K562 (cell line): ENCODE measurements at regions not wholly inside any gene's neighbourhood (a gene's known extent, or its start where the extent isn't known, plus 50 kb on each side); places are given as distances from the start of the nearest gene placed in this dataset.

Source experiments
- ATAC-seq: fragments of 200-7000 bp; cut with Tn5 transposase; 3 replicates; pipeline ENCODE4 v1.9.1; 2020; ENCODE audit warnings: moderate library complexity
- BruUV-seq: library from RNA; stranded (reverse); fragments of 400-500 nt; replicated peaks from 2 replicates; lab custom pipeline; 2021; lab: Mats Ljungman, UMichigan
- CTCF ChIA-PET: fragments of 300-600 bp; formaldehyde crosslinking; extraction: SDS; loops from one replicate; lab custom pipeline; 2021; ENCODE audit warnings: low intra/inter-chr PET ratio; lab: Yijun Ruan, JAX
- POLR2A ChIA-PET: fragments of 300-600, 350-650 bp; sonication (Branson Sonifier 250); formaldehyde crosslinking; extraction: SDS; loops from one replicate; lab custom pipeline; 2021; ENCODE audit warnings: antibody characterized with exemption, inconsistent platforms; lab: Yijun Ruan, JAX
- DNase-seq, 4 experiments: peaks; one replicate each; pipeline versions ENCODE4 v3.0.0 to v3.0.0-alpha.2; 2011 to 2018; ENCODE audit warnings: low spot score in 3 of 4, mixed read lengths in 3 of 4; ENCODE audit errors: extremely low read depth in 1 of 4
- FAIRE-seq: peaks from 2 replicates; lab custom pipeline; 2011; peaks lifted over from hg19 to GRCh38; lab: Jason Lieb, UNC
- H2AFZ ChIP-seq: 2 replicates; pipeline ENCODE4 v1.6.0; 2011; ENCODE audit warnings: low read depth, low read length, control low read depth, inconsistent platforms
- H3K27ac ChIP-seq: fragments of 200-600 bp; 3 replicates; pipeline ENCODE4 v1.8.0; 2011; ENCODE audit warnings: low read depth, mild to moderate bottlenecking, control low read depth, inconsistent platforms, low read length, moderate library complexity, mixed read lengths; ENCODE audit errors: extremely low read depth
- H3K27me3 ChIP-seq, 2 experiments: fragments of 300-600 bp in 1 of 2; 2 replicates in 1 of 2; 3 replicates in 1 of 2; pipeline versions ENCODE4 v1.6.0 to v1.8.0; 2011; ENCODE audit warnings: inconsistent platforms in 2 of 2, low read length in 2 of 2, mild to moderate bottlenecking in 1 of 2, mixed read lengths in 1 of 2, moderate library complexity in 1 of 2; ENCODE audit not compliant: control insufficient read depth in 2 of 2, insufficient read depth in 2 of 2
- H3K36me3 ChIP-seq: fragments of 300-600 bp; 3 replicates; pipeline ENCODE4 v1.8.0; 2011; ENCODE audit warnings: mild to moderate bottlenecking, low read length, inconsistent platforms; ENCODE audit not compliant: control insufficient read depth, insufficient read depth
- H3K4me1 ChIP-seq, 2 experiments: fragments of 200-600 bp in 1 of 2; replicated peaks in 1 of 2; 2 replicates in 1 of 2; 3 replicates in 1 of 2; pipeline versions ENCODE4 v1.5.1 to v1.8.0; 2011; ENCODE audit warnings: inconsistent platforms in 2 of 2, low read length in 2 of 2, mild to moderate bottlenecking in 1 of 2, mixed read lengths in 1 of 2, moderate library complexity in 1 of 2; ENCODE audit not compliant: control insufficient read depth in 2 of 2, insufficient read depth in 2 of 2
- H3K4me2 ChIP-seq: 2 replicates; pipeline ENCODE4 v1.6.1; 2011; ENCODE audit warnings: low read length, control low read depth, inconsistent platforms, mixed read lengths; ENCODE audit not compliant: insufficient read depth
- H3K4me3 ChIP-seq: fragments of 200-600 bp; sonication (generic), shearing (Covaris generic); 2 replicates; pipeline ENCODE4 v1.5.1; 2016; ENCODE audit warnings: control low read depth, inconsistent platforms
- H3K79me2 ChIP-seq: fragments of 200-600 bp; 3 replicates; pipeline ENCODE4 v1.8.0; 2011; ENCODE audit warnings: low read length, inconsistent platforms; ENCODE audit not compliant: control insufficient read depth, insufficient read depth
- H3K9ac ChIP-seq, 2 experiments: 2 replicates each; pipeline versions ENCODE4 v1.6.0 to v1.6.1; 2011; ENCODE audit warnings: low read depth in 2 of 2, low read length in 2 of 2, control low read depth in 1 of 2, inconsistent platforms in 1 of 2, mild to moderate bottlenecking in 1 of 2, mixed read lengths in 1 of 2; ENCODE audit not compliant: insufficient read depth in 1 of 2
- H3K9me1 ChIP-seq: one replicate; pipeline ENCODE4 v1.6.0; 2011; ENCODE audit warnings: inconsistent platforms, mild to moderate bottlenecking, low read length, moderate library complexity; ENCODE audit not compliant: control insufficient read depth, insufficient read depth
- H3K9me3 ChIP-seq: replicated peaks from 2 replicates; pipeline ENCODE4 v1.5.1; 2011; ENCODE audit warnings: low read depth, low read length, inconsistent platforms; ENCODE audit not compliant: control insufficient read depth, insufficient read depth
- H4K20me1 ChIP-seq: replicated peaks from 2 replicates; pipeline ENCODE4 v1.6.1; 2011; ENCODE audit warnings: low read length, inconsistent platforms, mixed read lengths; ENCODE audit not compliant: control insufficient read depth, insufficient read depth
- FIP1L1 ChIP-seq: fragments of 200-400 bp; formaldehyde crosslinking; IDR thresholded peaks from 2 replicates; pipeline ENCODE4 v1.6.1; 2018; ENCODE audit warnings: mild to moderate bottlenecking, low read depth, low read length; ENCODE audit not compliant: poor library complexity, severe bottlenecking
- NR2C1 ChIP-seq, 2 experiments: fragments of 450-650 bp; IDR thresholded peaks; 2 replicates each; pipeline ENCODE4 v1.6.1; 2017; ENCODE audit warnings: mild to moderate bottlenecking in 2 of 2, antibody characterized with exemption in 1 of 2, inconsistent platforms in 1 of 2, missing compliant biosample characterization in 1 of 2, missing genetic modification characterization in 1 of 2
- PCBP1 ChIP-seq: fragments of 200-400 bp; formaldehyde crosslinking; IDR thresholded peaks from 2 replicates; pipeline ENCODE4 v1.6.1; 2018; ENCODE audit warnings: mild to moderate bottlenecking, low read depth, low read length; ENCODE audit not compliant: poor library complexity, severe bottlenecking
- PHF8 ChIP-seq: fragments of 200-600 bp; sonication (generic); IDR thresholded peaks from 2 replicates; pipeline ENCODE4 v1.6.1; 2012; ENCODE audit warnings: mixed run types, mild to moderate bottlenecking, inconsistent platforms, low read length, moderate library complexity, borderline replicate concordance
- PTRF ChIP-seq: fragments of 450-650 bp; IDR thresholded peaks from 2 replicates; pipeline ENCODE4 v1.6.1; 2016; ENCODE audit warnings: mild to moderate bottlenecking, missing genetic modification characterization, missing compliant biosample characterization
- SETDB1 ChIP-seq: IDR thresholded peaks from one replicate; pipeline ENCODE4 v1.6.1; 2012; ENCODE audit warnings: low read length, control low read depth, inconsistent platforms
- TSHZ1 ChIP-seq: fragments of 250-450 bp; sonication (Bioruptor Pico); IDR thresholded peaks from 2 replicates; pipeline ENCODE4 v1.4.0; 2020; ENCODE audit warnings: mild to moderate bottlenecking, moderate library complexity
- ZBTB40 ChIP-seq, 2 experiments: fragments of 450-650 bp in 1 of 2; sonication (generic) in 1 of 2; formaldehyde crosslinking in 1 of 2; IDR thresholded peaks; 2 replicates each; pipeline versions ENCODE4 v1.7.1 to v1.9.0; 2016 to 2022; ENCODE audit warnings: inconsistent platforms in 1 of 2, mild to moderate bottlenecking in 1 of 2, missing genetic modification reagents in 1 of 2
- ZNF511 ChIP-seq: sonication (generic); formaldehyde crosslinking; IDR thresholded peaks from 2 replicates; pipeline ENCODE4 v1.8.0; 2022; ENCODE audit warnings: mild to moderate bottlenecking, missing genetic modification reagents
- WGBS: fragments of 100-300 bp; shearing (Covaris generic); methylation state at CpG from one replicate; pipeline ENCODE4 v1.1.6; 2016; ENCODE audit warnings: low coverage, mixed read lengths; ENCODE audit not compliant: insufficient coverage; ENCODE audit errors: missing lambda C conversion rate; 5-methylcytosine and 5-hydroxymethylcytosine counted together
- in situ Hi-C: fragments of 300-500 bp; cut with MboI; formaldehyde crosslinking; loops from 4 replicates; pipeline ENCODE4 v1.15.0; 2018; ENCODE audit warnings: inconsistent platforms, mixed read lengths
- intact Hi-C: fragments of 100-400 bp; cut with micrococcal nuclease; formaldehyde crosslinking; loops from 2 replicates; pipeline ENCODE4 v1.14.2; 2022

GRCh38 chr14:86525673-86526072, 995.7 kb downstream of the FLRT2 start:
- POLR2A ChIA-PET, result no interaction called here
- ATAC-seq (no peak), FAIRE-seq (no peak), DNase-seq (no peak)
- CTCF ChIA-PET, result no interaction called here
- intact Hi-C loops, result no loop called here
- H3K9me1 ChIP-seq, result no peaks in the 10 kb centered on the region
- H2AFZ ChIP-seq, result no peak overlapping the region
- H4K20me1 ChIP-seq, result no peaks in the 10 kb centered on the region
- no peak overlapping the region for H3K9ac ChIP-seq
- no peaks in the 10 kb centered on the region for H3K79me2 ChIP-seq
- in situ Hi-C loops, result no loop called here
- H3K4me1 ChIP-seq, result no peaks in the 10 kb centered on the region
- WGBS, result 0% methylated on average over 3 of the region's 3 CpGs
- no peaks in the 10 kb centered on the region for H3K9me3 ChIP-seq
- H3K27ac ChIP-seq, result no peak overlapping the region
- no peak overlapping the region for H3K4me3 ChIP-seq
- no peak overlapping the region for H3K4me2 ChIP-seq
- BruUV-seq, result no TSS peak
- no peaks in the 10 kb centered on the region for H3K36me3 ChIP-seq
- H3K27me3 ChIP-seq, result no peaks in the 10 kb centered on the region
- TF ChIP-seq TSHZ1 (no peak), SETDB1 (no peak), NR2C1 (IDR thresholded peaks at IDR 0.05) (no peak), NR2C1 (tag; IDR thresholded peaks at IDR 0.05) (no peak), ZNF511 (CRISPR knock-in tag) (no peak), ZBTB40 (IDR thresholded peaks at IDR 0.05) (no peak), ZBTB40 (CRISPR knock-in tag; IDR thresholded peaks at IDR 0.05) (no peak), PTRF (tag) (no peak), PCBP1 (no peak), FIP1L1 (no peak), PHF8 (no peak)
